ENCODE measurements at regions not wholly inside any gene's neighbourhood (a gene's known extent, or its start where the extent isn't known, plus 50 kb on each side); places are given as distances from the start of the nearest gene placed in this dataset.

DNA sequence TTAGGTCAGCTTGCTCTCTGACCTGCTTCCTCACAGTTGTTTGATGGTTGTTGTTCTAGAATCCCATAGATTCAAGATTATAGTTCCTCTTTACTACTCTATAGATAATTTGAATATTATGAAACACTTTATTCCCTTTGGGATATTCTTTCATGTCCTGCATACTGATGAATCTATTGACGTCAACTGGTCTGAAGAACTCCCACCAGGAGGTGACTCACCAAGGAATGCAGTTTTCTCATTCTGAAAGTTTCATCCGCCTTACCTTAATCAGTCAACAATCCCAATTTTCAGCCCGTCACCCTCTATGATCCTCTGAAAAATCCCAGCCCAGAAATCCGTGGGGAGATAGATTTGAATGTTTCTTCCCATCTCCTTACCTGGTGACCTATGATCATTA, 834.1 kb upstream of the PRMT6 start:
- TF ChIP-seq HDAC2 (IDR thresholded peaks at IDR 0.05) (no peak), POLR2A (IDR thresholded peaks at IDR 0.05; ENCODE audit: low read depth, low read length) (no peak), YY1 (IDR thresholded peaks at IDR 0.05; ENCODE audit: low read depth, low read length) (no peak), DPF2 (IDR thresholded peaks at IDR 0.05) (no peak), ZNF24 (IDR thresholded peaks at IDR 0.05) (no peak), SRF (IDR thresholded peaks at IDR 0.05; ENCODE audit: low read depth in 2 of 2, low read length in 2 of 2) (no peak), TAF1 (IDR thresholded peaks at IDR 0.05; ENCODE audit: borderline replicate concordance, low read depth, low read length) (no peak), ZNF207 (IDR thresholded peaks at IDR 0.05; ENCODE audit: borderline replicate concordance) (no peak), GABPA (IDR thresholded peaks at IDR 0.05; ENCODE audit: low read depth) (no peak), EZH2 (IDR thresholded peaks at IDR 0.05; ENCODE audit: borderline replicate concordance, control insufficient read depth, low read depth, low read length) (no peak), TCF3 (IDR thresholded peaks at IDR 0.05; ENCODE audit: borderline replicate concordance, insufficient read depth, low read depth, low read length) (no peak), SMC3 (IDR thresholded peaks at IDR 0.05; ENCODE audit: borderline replicate concordance, low read length) (no peak), ZNF274 (IDR thresholded peaks at IDR 0.05; ENCODE audit: insufficient read depth, insufficient read length) (no peak)
- TF ChIP-seq, protein P1, sequence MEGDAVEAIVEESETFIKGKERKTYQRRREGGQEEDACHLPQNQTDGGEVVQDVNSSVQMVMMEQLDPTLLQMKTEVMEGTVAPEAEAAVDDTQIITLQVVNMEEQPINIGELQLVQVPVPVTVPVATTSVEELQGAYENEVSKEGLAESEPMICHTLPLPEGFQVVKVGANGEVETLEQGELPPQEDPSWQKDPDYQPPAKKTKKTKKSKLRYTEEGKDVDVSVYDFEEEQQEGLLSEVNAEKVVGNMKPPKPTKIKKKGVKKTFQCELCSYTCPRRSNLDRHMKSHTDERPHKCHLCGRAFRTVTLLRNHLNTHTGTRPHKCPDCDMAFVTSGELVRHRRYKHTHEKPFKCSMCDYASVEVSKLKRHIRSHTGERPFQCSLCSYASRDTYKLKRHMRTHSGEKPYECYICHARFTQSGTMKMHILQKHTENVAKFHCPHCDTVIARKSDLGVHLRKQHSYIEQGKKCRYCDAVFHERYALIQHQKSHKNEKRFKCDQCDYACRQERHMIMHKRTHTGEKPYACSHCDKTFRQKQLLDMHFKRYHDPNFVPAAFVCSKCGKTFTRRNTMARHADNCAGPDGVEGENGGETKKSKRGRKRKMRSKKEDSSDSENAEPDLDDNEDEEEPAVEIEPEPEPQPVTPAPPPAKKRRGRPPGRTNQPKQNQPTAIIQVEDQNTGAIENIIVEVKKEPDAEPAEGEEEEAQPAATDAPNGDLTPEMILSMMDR (IDR thresholded peaks at IDR 0.05 in 2 of 3, conservative IDR thresholded peaks at IDR 0.05 in 1 of 3; ENCODE audit: control insufficient read depth in 2 of 3, extremely low read depth in 1 of 3, insufficient read depth in 1 of 3, low read depth in 3 of 3, low read length in 3 of 3): no peak

Measured in GM12878 (cell line).